GM12864 (cell line): ENCODE measurements at regions not wholly inside any gene's neighbourhood (a gene's known extent, or its start where the extent isn't known, plus 50 kb on each side); places are given as distances from the start of the nearest gene placed in this dataset.

ENCODE experiments used
- DNase-seq: peaks from one replicate; pipeline ENCODE4 v3.0.0-alpha.2; 2011; ENCODE audit warnings: low read depth
- H3K4me3 ChIP-seq: 2 replicates; pipeline ENCODE4 v1.5.1; 2011; ENCODE audit warnings: mild to moderate bottlenecking, low read depth, low read length, control low read depth
- CTCF ChIP-seq: IDR thresholded peaks from 2 replicates; pipeline ENCODE4 v1.5.1; 2011; ENCODE audit warnings: low read depth, mild to moderate bottlenecking, moderate library complexity, low read length, control low read depth, inconsistent platforms; ENCODE audit errors: missing control alignments

- no peak for DNase-seq
- TF ChIP-seq CTCF, result no peak
- H3K4me3 ChIP-seq, result no peak overlapping the region
These were observed 111.7 kb upstream of the CD93 start for GRCh38 chr20:23197836-23198235.

GRCh38 chr20:23195636-23196035 is 109.5 kb upstream of the CD93 start:
- DNase-seq, result no peak
- no peak overlapping the region for H3K4me3 ChIP-seq
- TF ChIP-seq CTCF, result no peak

- DNase-seq, result no peak
- H3K4me3 ChIP-seq, result no peak overlapping the region
- TF ChIP-seq CTCF, result no peak
These were observed 107.8 kb upstream of the CD93 start for GRCh38 chr20:23193801-23194384.

- no peak for TF ChIP-seq CTCF
- H3K4me3 ChIP-seq, result no peak overlapping the region
- DNase-seq, result no peak
These were observed 106.3 kb upstream of the CD93 start for GRCh38 chr20:23192469-23192868.

- TF ChIP-seq CTCF, result no peak
- H3K4me3 ChIP-seq, result no peak overlapping the region
- DNase-seq, result no peak
These were observed 104.4 kb upstream of the CD93 start for GRCh38 chr20:23190557-23190956.

- TF ChIP-seq CTCF, result no peak
- DNase-seq, result no peak
- H3K4me3 ChIP-seq, result no peak overlapping the region
These were observed 103.7 kb upstream of the CD93 start for GRCh38 chr20:23189854-23190253.

- DNase-seq, result no peak
- TF ChIP-seq CTCF, result no peak
- no peak overlapping the region for H3K4me3 ChIP-seq
These were observed 103.2 kb upstream of the CD93 start for GRCh38 chr20:23189341-23189740.
